Right hindlimb (tissue), 1 donor: ENCODE measurements at regions not wholly inside any gene's neighbourhood (a gene's known extent, or its start where the extent isn't known, plus 50 kb on each side); places are given as distances from the start of the nearest gene placed in this dataset.
"Not testable (repeated sequence)": the region's sequence is repeated elsewhere in the genome, so short reads cannot be mapped to it uniquely, and the experiment has no call there.

Experiments
- DNase-seq: peaks from one replicate; pipeline ENCODE4 v3.0.0-alpha.2; 2018

- DNase-seq = no peak
Observed at GRCh38 chr10:7026818-7027217, 384.0 kb downstream of the SFMBT2 start.

GRCh38 chr10:7025296-7025695, 385.5 kb downstream of the SFMBT2 start:
- DNase-seq = no peak

- no peak for DNase-seq
Observed at GRCh38 chr10:7015457-7015856, 395.4 kb downstream of the SFMBT2 start.

GRCh38 chr10:7014721-7015120, 396.1 kb downstream of the SFMBT2 start:
- DNase-seq = no peak

GRCh38 chr10:7011994-7012393, 398.8 kb downstream of the SFMBT2 start:
- no peak for DNase-seq

GRCh38 chr10:7008645-7009044, 402.2 kb downstream of the SFMBT2 start:
- no peak for DNase-seq

GRCh38 chr10:7007600-7008190, 403.1 kb downstream of the SFMBT2 start:
- no peak for DNase-seq

GRCh38 chr10:7006566-7006965, 404.3 kb downstream of the SFMBT2 start:
- no peak for DNase-seq

- DNase-seq = no peak
Observed at GRCh38 chr10:7003831-7004395, 406.9 kb downstream of the SFMBT2 start.

- no peak for DNase-seq
Observed at GRCh38 chr10:7000061-7000460, 410.8 kb downstream of the SFMBT2 start.

- DNase-seq = no peak
Observed at GRCh38 chr10:6999232-6999925, 411.5 kb downstream of the SFMBT2 start.

GRCh38 chr10:6997509-6997908, 413.3 kb downstream of the SFMBT2 start:
- DNase-seq = no peak

GRCh38 chr10:6996431-6996830, 414.4 kb downstream of the SFMBT2 start:
- DNase-seq = no peak

- no peak for DNase-seq
Observed at GRCh38 chr10:6995831-6996230, 415.0 kb downstream of the SFMBT2 start.

GRCh38 chr10:6995341-6995740, 415.3 kb upstream of the PRKCQ start:
- no peak for DNase-seq

GRCh38 chr10:6990891-6991290, 410.8 kb upstream of the PRKCQ start:
- DNase-seq = no peak

- DNase-seq = no peak
Observed at GRCh38 chr10:6988654-6989053, 408.6 kb upstream of the PRKCQ start.

- peak; percentile 48 for DNase-seq
Observed at GRCh38 chr10:6987536-6987945, 407.5 kb upstream of the PRKCQ start.

GRCh38 chr10:6986927-6987326, 406.9 kb upstream of the PRKCQ start:
- no peak for DNase-seq

- no peak for DNase-seq
Observed at GRCh38 chr10:6985644-6986043, 405.6 kb upstream of the PRKCQ start.

- no peak for DNase-seq
Observed at GRCh38 chr10:6984971-6985370, 404.9 kb upstream of the PRKCQ start.

- not testable (repeated sequence) for DNase-seq
Observed at GRCh38 chr10:6984016-6984415, 403.9 kb upstream of the PRKCQ start.

GRCh38 chr10:6980353-6980752, 400.3 kb upstream of the PRKCQ start:
- no peak for DNase-seq

- DNase-seq = no peak
Observed at GRCh38 chr10:6979371-6979770, 399.3 kb upstream of the PRKCQ start.
